NT2/D1 (cell line): ENCODE measurements at regions not wholly inside any gene's neighbourhood (a gene's known extent, or its start where the extent isn't known, plus 50 kb on each side); places are given as distances from the start of the nearest gene placed in this dataset.

ENCODE experiments used
- SUZ12 ChIP-seq: IDR thresholded peaks from 2 replicates; pipeline ENCODE4 v1.6.1; 2011; ENCODE audit not compliant: insufficient read length, insufficient read depth; ENCODE audit errors: extremely low read depth
- YY1 ChIP-seq: IDR thresholded peaks from 2 replicates; pipeline ENCODE4 v1.6.1; 2011; ENCODE audit not compliant: insufficient read length, insufficient read depth
- ZNF274 ChIP-seq: IDR thresholded peaks from 2 replicates; pipeline ENCODE4 v1.6.1; 2011; ENCODE audit warnings: mild to moderate bottlenecking, low read depth, low read length

DNA sequence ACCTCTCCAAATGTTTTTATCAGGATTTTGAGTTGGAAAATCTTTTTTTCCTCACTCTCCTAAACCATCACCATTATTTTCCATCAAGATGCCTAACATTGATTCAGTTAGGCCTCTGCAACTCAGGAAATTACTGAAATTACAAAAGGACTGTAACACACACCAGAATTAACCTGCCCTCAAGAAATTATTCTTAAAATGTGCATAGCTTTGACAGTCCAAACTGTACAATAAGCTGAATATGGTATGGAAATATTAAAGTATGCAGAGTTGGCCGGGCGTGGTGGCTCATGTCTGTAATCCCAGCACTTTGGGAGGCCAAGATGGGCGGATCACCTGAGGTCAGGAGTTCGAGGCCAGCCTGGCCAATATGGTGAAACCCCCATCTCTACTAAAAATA is 50.2 kb upstream of the PHLPP1 start:
- TF ChIP-seq YY1, result no peak
- no peak for TF ChIP-seq ZNF274
- TF ChIP-seq SUZ12, result no peak
